Endothelial cell of umbilical vein (primary cell): ENCODE measurements at regions not wholly inside any gene's neighbourhood (a gene's known extent, or its start where the extent isn't known, plus 50 kb on each side); places are given as distances from the start of the nearest gene placed in this dataset.

Experiments
- BruUV-seq: library from RNA; stranded (reverse); fragments of 400-500 nt; replicated peaks from 2 replicates; lab custom pipeline; 2021; lab: Mats Ljungman, UMichigan
- CTCF ChIA-PET: fragments of 300-600, 350-600 bp; sonication (Branson Sonifier 250); formaldehyde crosslinking; loops from one replicate; lab custom pipeline; 2021; ENCODE audit warnings: antibody characterized with exemption, inconsistent platforms; lab: Charles Lee
- POLR2A ChIA-PET: fragments of 300-600, 350-600 bp; sonication (Branson Sonifier 250); formaldehyde crosslinking; loops from one replicate; lab custom pipeline; 2021; ENCODE audit warnings: antibody characterized with exemption, inconsistent platforms; lab: Charles Lee
- DNase-seq: peaks from one replicate; pipeline ENCODE4 v3.0.0-alpha.2; 2011; ENCODE audit warnings: low read depth, low spot score
- FAIRE-seq: peaks from 2 replicates; lab custom pipeline; 2011; peaks lifted over from hg19 to GRCh38; lab: Jason Lieb, UNC
- H2AFZ ChIP-seq: 2 replicates; pipeline ENCODE4 v1.6.0; 2012; ENCODE audit warnings: low read depth, low read length, control low read depth, inconsistent platforms
- H3K27ac ChIP-seq: 2 replicates; pipeline ENCODE4 v1.5.1; 2011; ENCODE audit warnings: low read depth, mild to moderate bottlenecking, control low read depth, low read length, moderate library complexity; ENCODE audit not compliant: insufficient read depth
- H3K27me3 ChIP-seq, 2 experiments: 2 replicates each; pipeline versions ENCODE4 v1.6.0 to v1.6.1; 2011; ENCODE audit warnings: low read length in 2 of 2, mixed read lengths in 1 of 2; ENCODE audit not compliant: control insufficient read depth in 2 of 2, insufficient read depth in 2 of 2
- H3K36me3 ChIP-seq, 2 experiments: 2 replicates in 1 of 2; 3 replicates in 1 of 2; pipeline ENCODE4 v1.5.1; 2011; ENCODE audit warnings: low read length in 2 of 2, mild to moderate bottlenecking in 1 of 2, moderate library complexity in 1 of 2; ENCODE audit not compliant: control insufficient read depth in 2 of 2, insufficient read depth in 2 of 2; ENCODE audit errors: extremely low read depth in 1 of 2
- H3K4me1 ChIP-seq: 3 replicates; pipeline ENCODE4 v1.5.1; 2011; ENCODE audit warnings: mild to moderate bottlenecking, low read length; ENCODE audit not compliant: control insufficient read depth, insufficient read depth; ENCODE audit errors: extremely low read depth
- H3K4me2 ChIP-seq: 2 replicates; pipeline ENCODE4 v1.6.1; 2011; ENCODE audit warnings: low read length, control low read depth, mixed read lengths; ENCODE audit not compliant: insufficient read depth
- H3K4me3 ChIP-seq, 3 experiments: fragments of 200-600 bp in 1 of 3; sonication (generic), shearing (Covaris generic) in 1 of 3; replicated peaks in 1 of 3; 2 replicates each; pipeline ENCODE4 v1.5.1; 2011 to 2016; ENCODE audit warnings: control low read depth in 3 of 3, low read length in 3 of 3, mild to moderate bottlenecking in 2 of 3, inconsistent platforms in 1 of 3, low read depth in 1 of 3, moderate library complexity in 1 of 3; ENCODE audit not compliant: insufficient read depth in 1 of 3
- H3K79me2 ChIP-seq: 2 replicates; pipeline ENCODE4 v1.6.0; 2012; ENCODE audit warnings: low read length, inconsistent platforms; ENCODE audit not compliant: control insufficient read depth, insufficient read depth
- H3K9ac ChIP-seq: replicated peaks from 2 replicates; pipeline ENCODE3; 2011; ENCODE audit warnings: low read length, control low read depth; ENCODE audit not compliant: insufficient read depth; ENCODE audit errors: extremely low read depth
- H3K9me1 ChIP-seq: replicated peaks from 3 replicates; pipeline ENCODE4 v1.6.0; 2011; ENCODE audit warnings: mild to moderate bottlenecking, low read length; ENCODE audit not compliant: control insufficient read depth, insufficient read depth; ENCODE audit errors: extremely low read depth
- H3K9me3 ChIP-seq: replicated peaks from 2 replicates; pipeline ENCODE4 v1.5.1; 2012; ENCODE audit warnings: low read length, inconsistent platforms; ENCODE audit not compliant: control insufficient read depth, insufficient read depth
- H4K20me1 ChIP-seq: replicated peaks from 2 replicates; pipeline ENCODE3; 2011; ENCODE audit warnings: mild to moderate bottlenecking, low read length; ENCODE audit not compliant: control insufficient read depth, insufficient read depth; ENCODE audit errors: extremely low read depth
- CTCF ChIP-seq, 2 donors: IDR thresholded peaks; 1 replicate in 1 of 2; 2 replicates in 1 of 2; pipeline ENCODE4 v1.5.1; 2011; ENCODE audit warnings: low read length in 2 of 2, mild to moderate bottlenecking in 2 of 2, moderate library complexity in 2 of 2, control low read depth in 1 of 2, inconsistent platforms in 1 of 2, low read depth in 1 of 2; ENCODE audit not compliant: insufficient read depth in 1 of 2; ENCODE audit errors: extremely low read depth in 1 of 2
- EZH2 ChIP-seq: IDR thresholded peaks from 2 replicates; pipeline ENCODE4 v1.6.1; 2012; ENCODE audit warnings: borderline replicate concordance, low read depth, mild to moderate bottlenecking, moderate library complexity, low read length, inconsistent platforms; ENCODE audit not compliant: severe bottlenecking
- FOS ChIP-seq: IDR thresholded peaks from 2 replicates; pipeline ENCODE4 v1.6.1; 2011; ENCODE audit warnings: mild to moderate bottlenecking, low read length, moderate library complexity, borderline replicate concordance; ENCODE audit not compliant: insufficient read depth
- GATA2 ChIP-seq: IDR thresholded peaks from 2 replicates; pipeline ENCODE4 v1.7.0; 2011; ENCODE audit warnings: low read depth, mild to moderate bottlenecking, moderate library complexity, mixed read lengths, low read length; ENCODE audit not compliant: insufficient read length, insufficient read depth
- JUN ChIP-seq: IDR thresholded peaks from 2 replicates; pipeline ENCODE4 v1.6.1; 2011; ENCODE audit warnings: borderline replicate concordance, low read depth; ENCODE audit not compliant: insufficient read length, insufficient read depth
- MAX ChIP-seq: IDR thresholded peaks from 2 replicates; pipeline ENCODE4 v1.6.1; 2011; ENCODE audit not compliant: insufficient read depth, insufficient read length
- MYC ChIP-seq: IDR thresholded peaks from one replicate; pipeline ENCODE4 v1.6.1; 2011; ENCODE audit warnings: mild to moderate bottlenecking, low read depth, low read length
- POLR2A ChIP-seq: IDR thresholded peaks from 2 replicates; pipeline ENCODE4 v1.6.1; 2012; ENCODE audit warnings: low read depth, mild to moderate bottlenecking, control low read depth, low read length
- POLR2AphosphoS5 ChIP-seq: IDR thresholded peaks from 2 replicates; pipeline ENCODE4 v1.6.1; 2012; ENCODE audit warnings: low read depth, mild to moderate bottlenecking, control low read depth, low read length, moderate library complexity; ENCODE audit not compliant: insufficient read depth
- dilution Hi-C: fragments of 300-500 bp; cut with MboI; formaldehyde crosslinking; loops from one replicate; pipeline ENCODE4 v1.15.0; 2019; ENCODE audit warnings: low sequenced_read_pairs; ENCODE audit not compliant: extremely low pct_ligation_motif_present
- intact Hi-C: fragments of 100-400 bp; cut with micrococcal nuclease; formaldehyde crosslinking; loops from one replicate; pipeline ENCODE4 v1.10.0; 2022

GRCh38 chr2:176473851-176474250 is 204.6 kb downstream of the MTX2 start:
- Histone ChIP-seq H2AFZ (no peak overlapping the region), H4K20me1 (no peaks in the 10 kb centered on the region), H3K27ac (no peak overlapping the region), H3K27me3 (no peaks in the 10 kb centered on the region), H3K4me2 (no peak overlapping the region), H3K4me1 (peaks cover 4% of the 10 kb centered on the region), H3K9ac (no peak overlapping the region), H3K9me3 (no peaks in the 10 kb centered on the region), H3K4me3 (no peak overlapping the region), H3K9me1 (no peaks in the 10 kb centered on the region), H3K36me3 (no peaks in the 10 kb centered on the region), H3K79me2 (no peaks in the 10 kb centered on the region)
- dilution Hi-C loops = no loop called here
- POLR2A ChIA-PET = no interaction called here
- FAIRE-seq (no peak), DNase-seq (no peak)
- CTCF ChIA-PET = interaction anchor here (1.0 to 3.9 kb wide), 4 partner anchors 19 to 333 kb away, joined by 3 to 18 read pairs (median 7); no protein-coding TSS in a partner anchor
- intact Hi-C loops = no loop called here
- TF ChIP-seq FOS = no peak
- TF ChIP-seq POLR2AphosphoS5 = no peak
- no peak for TF ChIP-seq GATA2
- TF ChIP-seq EZH2 = no peak
- TF ChIP-seq MYC = no peak
- TF ChIP-seq CTCF (IDR thresholded peaks at IDR 0.05; ENCODE audit: extremely low read depth in 1 of 2, insufficient read depth in 1 of 2, low read depth in 1 of 2, low read length in 2 of 2) = no peak
- TF ChIP-seq JUN = no peak
- TF ChIP-seq POLR2A = no peak
- TF ChIP-seq MAX = no peak
- BruUV-seq = no TSS peak
